Right forelimb (tissue), 1 donor: ENCODE measurements at regions not wholly inside any gene's neighbourhood (a gene's known extent, or its start where the extent isn't known, plus 50 kb on each side); places are given as distances from the start of the nearest gene placed in this dataset.
A peak's percentile ranks its signal among the peaks of the same experiment; 100 is the strongest.

Experiments used
- DNase-seq: peaks from one replicate; pipeline ENCODE4 v3.0.0-alpha.2; 2018

DNA sequence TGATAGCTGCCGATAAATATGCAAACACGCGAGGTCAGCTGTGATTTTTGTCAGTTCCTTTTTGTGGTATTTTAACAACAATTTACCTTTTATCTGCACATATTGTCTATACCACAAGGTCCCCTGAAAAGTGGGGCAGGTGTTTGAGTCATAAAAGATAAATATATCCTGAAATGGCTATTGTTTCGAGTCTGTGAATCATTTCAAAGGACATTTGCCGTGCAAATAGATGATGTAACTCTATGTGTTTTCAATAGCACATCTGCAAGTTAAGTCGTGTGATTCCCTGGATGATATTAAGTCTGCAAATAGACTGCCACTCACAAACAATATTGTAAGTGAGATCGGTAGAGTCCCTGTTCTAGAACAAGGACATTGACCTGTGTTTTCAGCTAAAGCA, 193.0 kb upstream of the PITRM1 start:
- no peak for DNase-seq

GRCh38 chr10:3364768-3365480, 192.3 kb upstream of the PITRM1 start:
- DNase-seq, result no peak

DNA sequence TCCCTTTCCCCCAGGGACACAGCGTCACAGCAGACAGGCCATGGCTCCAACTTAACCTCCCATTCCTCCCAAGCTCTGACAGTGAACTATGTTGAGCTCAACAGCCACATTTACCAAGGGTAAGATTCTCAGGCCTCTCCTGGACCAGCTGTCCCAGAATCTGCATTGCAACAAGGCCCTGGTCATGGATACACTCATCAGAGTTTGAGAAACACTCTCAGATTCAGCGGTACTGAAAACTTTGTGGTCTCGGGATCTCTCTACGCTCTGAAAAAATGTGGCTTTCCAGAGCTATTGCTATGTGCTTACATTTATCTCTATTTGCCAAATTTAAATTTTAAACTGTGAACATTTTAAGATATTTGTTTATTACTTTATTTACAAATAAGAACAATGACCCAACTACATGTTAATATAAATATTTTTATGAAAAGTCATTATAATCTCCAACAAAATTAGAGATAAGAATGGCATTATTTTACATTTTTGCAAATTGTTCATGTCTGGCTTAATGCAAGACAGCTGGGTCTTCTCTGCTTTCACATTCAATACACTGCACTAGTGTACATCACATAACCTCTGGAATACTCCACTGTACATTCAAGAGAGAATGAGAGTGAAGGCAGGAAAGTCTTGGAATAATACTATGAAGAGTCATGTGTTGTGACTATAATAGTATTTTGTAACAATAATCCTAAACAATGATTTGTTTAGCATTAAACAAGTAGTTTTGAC, 190.9 kb upstream of the PITRM1 start:
- no peak for DNase-seq

GRCh38 chr10:3362394-3362793, 189.8 kb upstream of the PITRM1 start:
- DNase-seq, result no peak

GRCh38 chr10:3361640-3362039, 189.1 kb upstream of the PITRM1 start:
- DNase-seq, result no peak

DNA sequence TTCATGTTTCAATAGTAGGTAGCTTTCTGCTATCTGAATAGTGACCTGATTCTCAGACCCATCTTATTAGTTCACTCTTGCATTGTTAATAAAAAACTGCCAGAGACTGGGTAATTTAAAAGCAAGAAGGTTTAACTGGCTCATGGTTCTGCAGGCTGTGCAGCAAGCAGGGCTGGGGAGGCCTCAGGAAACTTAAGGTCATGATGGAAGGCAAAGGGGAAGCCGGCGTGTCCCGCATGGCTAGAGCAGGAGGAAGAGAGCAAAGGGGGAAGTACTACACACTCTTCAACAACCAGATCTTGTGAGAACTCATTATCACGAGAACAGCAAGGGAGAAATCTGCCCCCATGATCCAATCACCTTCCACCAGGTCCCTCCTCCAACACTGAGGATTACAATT, 185.2 kb upstream of the PITRM1 start:
- no peak for DNase-seq

- peak; percentile 5 for DNase-seq
These were observed 183.0 kb upstream of the PITRM1 start for GRCh38 chr10:3355536-3355935.

DNA sequence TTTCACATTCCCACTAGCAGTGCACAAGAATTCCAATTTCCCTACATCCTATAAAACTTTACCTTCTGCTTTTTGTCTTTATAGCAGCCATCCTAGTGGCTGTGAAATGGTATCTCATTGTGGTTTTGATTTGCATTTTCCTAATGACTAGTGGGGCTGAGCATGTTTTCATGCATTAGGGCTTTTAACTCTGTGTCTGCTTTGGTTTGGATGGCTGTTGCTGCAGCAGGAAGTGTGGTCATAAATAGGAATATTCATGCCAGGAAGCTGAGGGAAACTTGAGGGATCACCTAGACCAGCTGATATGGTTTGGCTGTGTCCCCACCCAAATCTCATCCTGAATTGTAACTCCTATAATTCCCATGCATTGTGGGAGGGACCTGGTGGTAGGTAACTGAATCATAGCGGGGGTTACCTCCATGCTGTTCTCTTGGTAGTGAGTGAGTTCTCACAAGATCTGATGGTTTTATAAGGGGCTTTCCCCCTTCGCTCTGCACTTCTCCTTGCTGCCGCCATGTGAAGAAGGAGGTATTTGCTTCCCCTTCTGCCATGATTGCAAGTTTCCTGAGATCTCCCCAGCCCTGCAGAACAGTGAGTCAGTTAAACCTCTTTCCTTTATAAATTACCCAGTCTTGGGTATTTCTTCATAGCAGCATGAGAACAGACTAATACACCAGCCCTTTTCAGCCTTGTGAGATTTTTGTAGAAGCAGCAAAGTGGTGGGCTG, 181.8 kb upstream of the PITRM1 start:
- no peak for DNase-seq

GRCh38 chr10:3353235-3353634, 180.7 kb upstream of the PITRM1 start:
- no peak for DNase-seq

GRCh38 chr10:3350617-3351258, 178.2 kb upstream of the PITRM1 start:
- no peak for DNase-seq

- no peak for DNase-seq
These were observed 177.6 kb upstream of the PITRM1 start for GRCh38 chr10:3350205-3350604.

GRCh38 chr10:3348564-3348963, 176.0 kb upstream of the PITRM1 start:
- DNase-seq, result no peak

DNA sequence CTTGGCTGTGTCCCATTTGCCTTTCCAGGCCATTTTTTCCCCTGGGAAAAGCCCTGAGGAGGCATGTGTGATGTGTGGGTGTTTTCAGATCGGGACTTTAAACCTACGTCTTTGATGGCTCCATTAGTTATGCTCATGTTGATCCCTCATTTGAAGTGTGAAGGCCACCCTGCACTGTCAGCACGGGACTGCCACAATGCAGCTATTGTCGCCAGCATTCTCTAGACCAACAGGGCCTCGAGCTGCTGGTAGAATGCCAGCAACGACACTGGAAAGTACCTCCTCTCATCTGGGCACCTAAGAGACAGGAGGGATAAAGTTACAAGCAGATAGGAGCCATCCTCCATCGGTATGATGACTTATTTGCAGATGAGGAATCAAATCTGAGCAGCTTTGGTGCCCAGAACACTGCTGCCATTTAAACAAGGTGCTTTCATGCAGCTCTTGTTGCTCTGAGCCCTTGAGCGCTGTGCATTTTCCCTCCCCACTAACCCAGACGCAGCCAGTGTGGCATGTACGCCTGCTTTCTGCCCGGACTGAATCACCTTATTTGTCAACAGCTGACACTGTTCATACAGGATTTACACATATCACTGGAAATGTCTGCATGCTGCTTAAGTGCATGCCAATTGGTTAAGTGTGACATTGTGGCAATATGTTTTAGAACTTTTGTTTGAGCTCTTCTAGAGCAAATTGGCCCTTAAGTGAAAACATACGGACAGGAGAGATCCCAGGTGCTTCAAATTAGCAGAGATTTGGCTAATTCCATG, 175.0 kb upstream of the PITRM1 start:
- DNase-seq, result no peak

GRCh38 chr10:3346851-3347250, 174.3 kb upstream of the PITRM1 start:
- no peak for DNase-seq

DNA sequence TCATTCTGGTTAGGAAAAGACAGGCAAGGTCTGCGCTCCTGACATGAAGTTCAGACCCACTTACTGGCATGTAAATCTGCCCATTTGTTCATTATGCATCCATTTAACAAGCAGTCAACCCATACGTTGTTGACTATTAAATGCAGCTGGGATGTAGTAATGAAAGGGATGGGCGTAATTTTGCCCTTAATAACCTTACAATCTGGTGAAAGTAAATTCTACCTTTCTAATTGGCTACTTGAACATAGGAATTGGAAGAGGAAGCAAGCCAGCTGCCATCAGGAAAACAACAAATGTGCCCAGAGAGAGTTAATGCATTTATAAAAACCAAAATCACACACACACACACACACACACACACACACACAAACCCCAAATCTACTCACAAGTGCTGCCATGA, 170.2 kb upstream of the PITRM1 start:
- DNase-seq, result no peak

DNA sequence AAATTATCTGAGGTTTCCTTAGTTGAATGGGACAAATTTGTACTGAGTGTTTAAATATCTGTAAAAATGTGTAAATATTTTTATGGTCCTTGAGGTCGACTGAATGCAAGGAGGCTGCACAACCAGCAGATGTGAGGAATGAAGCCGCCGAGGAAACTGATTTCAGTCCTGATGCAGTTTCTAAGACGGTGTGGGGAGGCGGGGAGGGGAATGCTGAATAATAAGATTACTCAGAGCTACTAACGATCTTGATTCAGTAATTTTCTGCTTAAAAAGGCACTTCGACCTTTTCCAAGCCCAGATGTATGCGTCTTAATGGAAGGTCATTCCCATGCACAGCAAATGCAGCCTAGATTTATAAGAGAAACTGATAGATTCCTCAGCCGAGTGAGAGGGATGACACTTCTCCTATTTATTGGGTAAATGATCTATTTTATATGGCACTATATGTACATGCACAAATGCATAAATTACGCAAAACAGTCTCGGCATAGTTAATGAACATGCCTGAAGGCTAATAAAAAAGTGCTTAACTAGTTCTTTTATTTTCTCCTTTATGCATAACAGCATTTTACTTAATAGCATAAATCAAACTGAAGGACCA, 167.6 kb upstream of the PITRM1 start:
- DNase-seq, result no peak

- DNase-seq, result no peak
These were observed 167.0 kb upstream of the PITRM1 start for GRCh38 chr10:3339531-3339950.

DNA sequence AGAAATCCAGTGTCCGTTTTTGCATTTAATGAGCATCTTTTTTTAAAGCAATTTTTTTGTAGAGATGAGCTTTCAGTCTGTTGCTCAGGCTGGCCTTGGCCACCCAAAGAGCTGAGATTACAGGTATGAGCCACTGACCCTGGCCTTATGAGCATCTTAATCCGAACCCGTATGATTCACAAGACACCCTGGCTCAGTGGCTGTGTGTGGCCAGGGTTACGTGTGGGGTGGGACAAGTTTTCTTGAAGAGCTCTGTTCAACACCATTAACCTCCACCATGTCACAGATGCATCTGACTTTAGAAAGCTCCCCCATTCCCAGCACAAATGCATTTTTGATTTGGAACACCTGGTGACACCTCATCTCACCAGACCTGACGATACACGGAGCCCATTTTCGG, 166.5 kb upstream of the PITRM1 start:
- no peak for DNase-seq

- no peak for DNase-seq
These were observed 165.2 kb upstream of the PITRM1 start for GRCh38 chr10:3337741-3338140.

GRCh38 chr10:3336673-3337293, 164.2 kb upstream of the PITRM1 start:
- DNase-seq, result no peak

GRCh38 chr10:3333426-3333825, 160.8 kb upstream of the PITRM1 start:
- no peak for DNase-seq
